Aorta (tissue), 5 donors: ENCODE measurements at regions not wholly inside any gene's neighbourhood (a gene's known extent, or its start where the extent isn't known, plus 50 kb on each side); places are given as distances from the start of the nearest gene placed in this dataset.

Experiments
- ATAC-seq: fragments of 200-7000 bp; cut with Tn5 transposase; one replicate; pipeline ENCODE4 v1.9.1; 2022; ENCODE audit warnings: moderate library complexity; ENCODE audit not compliant: low FRiP score
- DNase-seq, 2 donors: peaks; one replicate each; pipeline ENCODE4 v3.0.0-alpha.2; 2020
- H3K27ac ChIP-seq, 2 donors: one replicate each; pipeline ENCODE4 v1.5.1; 2013; ENCODE audit warnings: low read length in 2 of 2, mild to moderate bottlenecking in 2 of 2, moderate library complexity in 2 of 2, control low read depth in 1 of 2, inconsistent platforms in 1 of 2, low read depth in 1 of 2
- H3K27me3 ChIP-seq, 2 donors: one replicate each; pipeline ENCODE4 v1.6.1; 2013; ENCODE audit warnings: control low read depth in 1 of 2, low read length in 1 of 2, mild to moderate bottlenecking in 1 of 2, moderate library complexity in 1 of 2; ENCODE audit not compliant: insufficient read depth in 2 of 2, control insufficient read depth in 1 of 2
- H3K36me3 ChIP-seq, 2 donors: one replicate each; pipeline ENCODE4 v1.6.1; 2013; ENCODE audit warnings: control low read depth in 1 of 2, low read length in 1 of 2, mild to moderate bottlenecking in 1 of 2; ENCODE audit not compliant: insufficient read depth in 2 of 2, control insufficient read depth in 1 of 2
- H3K4me1 ChIP-seq, 2 donors: one replicate each; pipeline ENCODE4 v1.6.1; 2013; ENCODE audit warnings: low read length in 2 of 2, control low read depth in 1 of 2, mild to moderate bottlenecking in 1 of 2, moderate library complexity in 1 of 2; ENCODE audit not compliant: insufficient read depth in 2 of 2, control insufficient read depth in 1 of 2
- H3K4me3 ChIP-seq, 2 donors: one replicate each; pipeline ENCODE4 v1.5.1; 2013; ENCODE audit warnings: low read length in 2 of 2, control low read depth in 1 of 2, mild to moderate bottlenecking in 1 of 2
- H3K9me3 ChIP-seq: one replicate; pipeline ENCODE4 v1.6.1; 2013; ENCODE audit warnings: mild to moderate bottlenecking, low read length; ENCODE audit not compliant: control insufficient read depth
- WGBS, 2 donors: extraction: QIAGEN DNeasy Blood & Tissue Kit; methylation state at CpG; one replicate each; pipeline ENCODE4 v1.1.7; 2013; 5-methylcytosine and 5-hydroxymethylcytosine counted together
- intact Hi-C, 2 donors: fragments of 100-400 bp; cut with DNase I; formaldehyde crosslinking; loops; one replicate each; pipeline versions ENCODE4 v1.14.2 to v1.15.0; 2022
- donor health status: healthy with polysubstance abuse.
- donor health status: Bipolar disorder and iron deficiency.
- donor health status: DM: no; HTN: no; CAD: no.
- donor health status: DM: no; HTN: no; CAD: no.
- donor health status: DM: yes; HTN: yes; CAD: no.

GRCh38 chrX:26909728-26910127 is 553.4 kb downstream of the PPP4R3C start:
- no peak overlapping the region for H3K4me3 ChIP-seq
- H3K27ac ChIP-seq = no peak overlapping the region
- H3K36me3 ChIP-seq = no peaks in the 10 kb centered on the region
- ATAC-seq (no peak), DNase-seq (no peak)
- no peaks in the 10 kb centered on the region for H3K27me3 ChIP-seq
- 31 to 50% methylated on average over 2 of the region's 2 CpGs for WGBS, 2 donors
- H3K9me3 ChIP-seq = no peaks in the 10 kb centered on the region
- intact Hi-C loops = no loop called here
- H3K4me1 ChIP-seq = no peaks in the 10 kb centered on the region

- no peak overlapping the region for H3K27ac ChIP-seq
- no peaks in the 10 kb centered on the region for H3K27me3 ChIP-seq
- no peaks in the 10 kb centered on the region for H3K4me1 ChIP-seq
- ATAC-seq (no peak), DNase-seq (no peak)
- H3K36me3 ChIP-seq = no peaks in the 10 kb centered on the region
- 52 to 94% methylated on average over 1 of the region's 1 CpG for WGBS, 2 donors
- no peak overlapping the region for H3K4me3 ChIP-seq
- intact Hi-C loops = no loop called here
- no peaks in the 10 kb centered on the region for H3K9me3 ChIP-seq
Observed at GRCh38 chrX:26908218-26908617, 554.9 kb downstream of the PPP4R3C start.

- no peak for ATAC-seq
- DNase-seq = no peak
- 70 to 81% methylated on average over 3 of the region's 3 CpGs for WGBS, 2 donors
Observed at GRCh38 chrX:26889574-26889973, 573.6 kb downstream of the PPP4R3C start.

GRCh38 chrX:26873736-26874135 is 589.4 kb downstream of the PPP4R3C start:
- no peaks in the 10 kb centered on the region for H3K36me3 ChIP-seq
- H3K27ac ChIP-seq = no peak overlapping the region
- no peaks in the 10 kb centered on the region for H3K27me3 ChIP-seq
- intact Hi-C loops = no loop called here
- no peak for ATAC-seq
- WGBS, 2 donors = 90 to 92% methylated on average over 19 to 29 of the region's 29 CpGs
- H3K4me3 ChIP-seq = no peak overlapping the region
- H3K9me3 ChIP-seq = no peaks in the 10 kb centered on the region
- H3K4me1 ChIP-seq = no peaks in the 10 kb centered on the region
- DNase-seq = peak in 1 of 2 donors; percentile 54

More at GRCh38 chrX:26889574-26889973, 573.6 kb downstream of the PPP4R3C start:
- intact Hi-C loops = no loop called here
- no peaks in the 10 kb centered on the region for H3K4me1 ChIP-seq
- no peak overlapping the region for H3K4me3 ChIP-seq
- H3K9me3 ChIP-seq = peaks cover 1% of the 10 kb centered on the region
- H3K36me3 ChIP-seq = no peaks in the 10 kb centered on the region
- H3K27me3 ChIP-seq = no peaks in the 10 kb centered on the region
- H3K27ac ChIP-seq = no peak overlapping the region

GRCh38 chrX:26871967-26872366 is 591.2 kb downstream of the PPP4R3C start:
- DNase-seq (no peak), ATAC-seq (no peak)
- no peak overlapping the region for H3K4me3 ChIP-seq
- no peaks in the 10 kb centered on the region for H3K27me3 ChIP-seq
- H3K36me3 ChIP-seq = no peaks in the 10 kb centered on the region
- 25 to 57% methylated on average over 1 of the region's 1 CpG for WGBS, 2 donors
- H3K9me3 ChIP-seq = no peaks in the 10 kb centered on the region
- H3K4me1 ChIP-seq = no peaks in the 10 kb centered on the region
- intact Hi-C loops = no loop called here
- H3K27ac ChIP-seq = no peak overlapping the region

GRCh38 chrX:26851981-26852380 is 611.2 kb downstream of the PPP4R3C start:
- ATAC-seq (no peak), DNase-seq (no peak)
- peaks cover 0 to 2% of the 10 kb centered on the region in 2 donors for H3K4me1 ChIP-seq
- no peak overlapping the region for H3K27ac ChIP-seq
- intact Hi-C loops = no loop called here
- no peaks in the 10 kb centered on the region for H3K27me3 ChIP-seq
- WGBS, 2 donors = 10 to 12% methylated on average over 1 of the region's 1 CpG
- no peaks in the 10 kb centered on the region for H3K36me3 ChIP-seq
- no peaks in the 10 kb centered on the region for H3K9me3 ChIP-seq
- H3K4me3 ChIP-seq = no peak overlapping the region

DNA sequence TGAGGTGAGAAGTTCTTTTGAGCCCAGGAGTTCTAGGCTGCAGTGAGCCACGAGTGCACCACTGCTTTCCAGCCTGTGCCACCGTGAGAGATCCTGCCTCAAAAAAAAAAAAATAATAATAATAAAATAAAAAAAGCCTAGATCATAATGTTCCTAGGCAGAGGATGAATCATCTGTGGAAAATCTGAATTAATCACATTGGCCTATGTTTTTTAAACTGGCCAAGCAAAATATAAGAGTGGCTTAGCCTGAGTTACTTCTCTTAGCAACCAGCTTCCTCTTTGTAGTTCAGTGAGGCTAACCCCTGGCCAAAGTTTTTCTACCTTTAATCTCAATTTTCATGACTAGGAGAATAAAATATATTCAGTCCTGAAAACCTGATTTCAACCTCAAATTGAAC is 614.6 kb downstream of the PPP4R3C start:
- H3K27ac ChIP-seq = peak overlapping the region in 1 of 2 donors; percentile 86
- H3K4me1 ChIP-seq = peaks cover 0 to 2% of the 10 kb centered on the region in 2 donors
- H3K4me3 ChIP-seq = no peak overlapping the region
- no peaks in the 10 kb centered on the region for H3K27me3 ChIP-seq
- H3K36me3 ChIP-seq = no peaks in the 10 kb centered on the region
- no peak for DNase-seq
- 6 to 18% methylated on average over 2 of the region's 2 CpGs for WGBS, 2 donors
- peak; percentile 33 for ATAC-seq
- intact Hi-C loops = no loop called here
- H3K9me3 ChIP-seq = no peaks in the 10 kb centered on the region

DNA sequence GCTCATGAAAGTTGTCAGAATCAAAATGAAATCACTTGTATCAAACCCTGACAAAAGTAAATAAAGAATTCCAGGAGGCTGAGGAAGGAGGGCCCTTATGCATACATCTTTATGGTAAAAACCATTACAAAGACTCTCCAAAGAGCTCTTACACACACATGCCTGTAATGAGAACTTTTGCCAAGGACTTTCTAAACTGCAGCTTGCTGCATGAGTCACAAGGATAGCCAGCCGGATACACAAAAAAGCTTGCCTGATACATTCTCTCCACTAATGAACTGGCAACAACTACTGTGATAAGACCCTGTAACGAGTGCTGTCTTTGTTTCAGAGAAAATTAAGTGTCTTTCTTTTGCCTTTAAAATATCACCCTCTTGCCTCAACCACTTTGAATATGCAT is 618.1 kb downstream of the PPP4R3C start:
- Histone ChIP-seq H3K9me3 (no peaks in the 10 kb centered on the region), H3K27ac (no peak overlapping the region), H3K4me1 (peaks cover 0 to 2% of the 10 kb centered on the region in 2 donors), H3K36me3 (no peaks in the 10 kb centered on the region), H3K4me3 (no peak overlapping the region), H3K27me3 (no peaks in the 10 kb centered on the region)
- no peak for ATAC-seq
- DNase-seq = no peak
- intact Hi-C loops = no loop called here
- whole genome bisulfite sequencing, 2 donors = 6 to 13% methylated on average over 2 of the region's 2 CpGs

GRCh38 chrX:26822448-26822847 is 606.5 kb downstream of the MAGEB5 start:
- ATAC-seq (no peak), DNase-seq (no peak)
- WGBS, 2 donors = 65 to 67% methylated on average over 1 of the region's 1 CpG
- Histone ChIP-seq H3K4me3 (no peak overlapping the region), H3K4me1 (no peaks in the 10 kb centered on the region), H3K36me3 (no peaks in the 10 kb centered on the region), H3K27ac (no peak overlapping the region), H3K9me3 (no peaks in the 10 kb centered on the region), H3K27me3 (no peaks in the 10 kb centered on the region)
- intact Hi-C loops = no loop called here
